ENCODE measurements at regions not wholly inside any gene's neighbourhood (a gene's known extent, or its start where the extent isn't known, plus 50 kb on each side); places are given as distances from the start of the nearest gene placed in this dataset.
"Not testable (repeated sequence)": the region's sequence is repeated elsewhere in the genome, so short reads cannot be mapped to it uniquely, and the experiment has no call there.

DNA sequence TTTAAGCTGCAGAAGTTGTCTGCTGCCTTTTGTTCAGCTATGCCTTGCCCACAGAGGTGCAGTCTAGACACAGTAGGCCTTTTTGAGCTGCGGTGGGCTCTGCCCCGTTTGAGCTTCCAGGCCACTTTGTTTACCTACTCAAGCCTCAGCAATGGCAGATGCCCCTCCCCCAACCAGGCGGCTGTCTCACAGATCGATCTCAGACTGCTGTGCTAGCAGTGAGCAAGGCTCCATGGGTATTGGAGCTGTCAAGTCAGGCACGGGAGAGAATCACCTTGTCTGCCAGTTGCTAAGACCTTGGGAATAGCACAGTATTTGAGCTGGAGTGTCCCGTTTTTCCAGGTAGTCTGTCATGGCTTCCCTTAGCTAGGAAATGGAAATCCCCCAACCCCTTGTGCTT, 587.8 kb upstream of the CLINT1 start:
- TF ChIP-seq POLR2A (IDR thresholded peaks at IDR 0.05), result not testable (repeated sequence)
- TF ChIP-seq, protein P1, sequence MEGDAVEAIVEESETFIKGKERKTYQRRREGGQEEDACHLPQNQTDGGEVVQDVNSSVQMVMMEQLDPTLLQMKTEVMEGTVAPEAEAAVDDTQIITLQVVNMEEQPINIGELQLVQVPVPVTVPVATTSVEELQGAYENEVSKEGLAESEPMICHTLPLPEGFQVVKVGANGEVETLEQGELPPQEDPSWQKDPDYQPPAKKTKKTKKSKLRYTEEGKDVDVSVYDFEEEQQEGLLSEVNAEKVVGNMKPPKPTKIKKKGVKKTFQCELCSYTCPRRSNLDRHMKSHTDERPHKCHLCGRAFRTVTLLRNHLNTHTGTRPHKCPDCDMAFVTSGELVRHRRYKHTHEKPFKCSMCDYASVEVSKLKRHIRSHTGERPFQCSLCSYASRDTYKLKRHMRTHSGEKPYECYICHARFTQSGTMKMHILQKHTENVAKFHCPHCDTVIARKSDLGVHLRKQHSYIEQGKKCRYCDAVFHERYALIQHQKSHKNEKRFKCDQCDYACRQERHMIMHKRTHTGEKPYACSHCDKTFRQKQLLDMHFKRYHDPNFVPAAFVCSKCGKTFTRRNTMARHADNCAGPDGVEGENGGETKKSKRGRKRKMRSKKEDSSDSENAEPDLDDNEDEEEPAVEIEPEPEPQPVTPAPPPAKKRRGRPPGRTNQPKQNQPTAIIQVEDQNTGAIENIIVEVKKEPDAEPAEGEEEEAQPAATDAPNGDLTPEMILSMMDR (IDR thresholded peaks at IDR 0.05), result not testable (repeated sequence)
